ENCODE measurements at regions not wholly inside any gene's neighbourhood (a gene's known extent, or its start where the extent isn't known, plus 50 kb on each side); places are given as distances from the start of the nearest gene placed in this dataset.

DNA sequence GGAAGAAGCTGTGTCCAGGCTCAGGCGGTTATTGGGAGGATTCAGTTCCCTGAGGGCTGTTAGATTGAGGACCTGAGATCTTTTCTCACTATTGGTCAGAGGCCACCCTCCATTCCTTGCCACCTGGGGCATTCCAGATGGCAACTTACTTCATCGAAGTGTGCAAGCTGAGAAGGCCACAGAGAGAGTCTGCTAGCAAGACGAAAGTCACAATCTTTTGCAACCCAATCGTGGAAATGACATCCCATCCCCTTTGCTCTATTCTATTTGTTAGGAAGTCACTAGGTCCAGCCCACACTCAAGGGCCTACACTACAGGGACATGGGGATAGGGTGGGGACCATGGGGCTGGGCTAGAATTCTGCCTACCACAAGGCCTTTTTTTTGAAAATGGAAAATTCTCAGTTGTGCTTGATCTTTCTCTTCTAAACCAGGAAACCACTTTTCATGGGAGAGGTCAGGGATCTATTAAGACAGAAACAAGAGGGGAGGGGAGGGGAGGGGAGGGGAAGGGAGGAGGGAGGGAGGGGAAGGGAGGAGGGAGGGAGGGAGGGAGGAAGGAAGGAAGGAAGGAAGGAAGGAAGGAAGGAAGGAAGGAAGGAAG is 217.2 kb downstream of the BCAS1 start:
- ATAC-seq (ENCODE audit: low read depth) (no peak), DNase-seq (no peak)
- Histone ChIP-seq H3K9me3 (ENCODE audit: control insufficient read depth, insufficient read depth, low read length) (no peaks in the 10 kb centered on the region), H4K8ac (ENCODE audit: low read depth in 2 of 2, low read length in 2 of 2) (no peak overlapping the region), H3K4ac (ENCODE audit: low read depth, low read length) (no peak overlapping the region), H4K91ac (ENCODE audit: insufficient read depth, low read depth, low read length) (no peak overlapping the region), H4K5ac (ENCODE audit: low read depth, low read length) (no peak overlapping the region), H3K4me2 (ENCODE audit: low read depth, low read length) (no peak overlapping the region), H3K9ac (ENCODE audit: low read depth, low read length) (no peak overlapping the region), H3K18ac (ENCODE audit: low read depth, low read length) (no peak overlapping the region), H2AK9ac (replicated peaks; ENCODE audit: low read depth, low read length, poor library complexity) (no peak overlapping the region), H2BK15ac (ENCODE audit: low read depth, low read length) (no peak overlapping the region), H3K79me1 (ENCODE audit: low read depth in 1 of 2, low read length in 2 of 2) (no peaks in the 10 kb centered on the region), H3K56ac (ENCODE audit: extremely low read depth, insufficient read depth, low read length) (no peak overlapping the region), H3K27ac (ENCODE audit: insufficient read depth, low read length) (no peak overlapping the region), H2AFZ (replicated peaks; ENCODE audit: low read length, poor library complexity) (no peak overlapping the region), H4K20me1 (ENCODE audit: insufficient read depth, low read length) (no peaks in the 10 kb centered on the region), H2BK5ac (ENCODE audit: low read depth, low read length, poor library complexity, severe bottlenecking) (no peak overlapping the region), H2BK120ac (ENCODE audit: low read depth, low read length) (no peak overlapping the region), H2BK20ac (ENCODE audit: low read depth, low read length) (no peak overlapping the region), H3K4me1 (ENCODE audit: control insufficient read depth, insufficient read depth, low read length) (no peaks in the 10 kb centered on the region), H3K4me3 (ENCODE audit: insufficient read depth, low read depth, low read length) (no peak overlapping the region), H3K23ac (ENCODE audit: low read depth, low read length) (no peak overlapping the region), H2AK5ac (ENCODE audit: low read depth, low read length) (no peak overlapping the region), H3K27me3 (ENCODE audit: control insufficient read depth, insufficient read depth, low read length) (no peaks in the 10 kb centered on the region), H3K36me3 (ENCODE audit: control insufficient read depth, insufficient read depth, low read length) (no peaks in the 10 kb centered on the region), H3K14ac (replicated peaks; ENCODE audit: low read depth, low read length) (no peak overlapping the region), H3K9me1 (ENCODE audit: insufficient read depth, low read length) (no peaks in the 10 kb centered on the region; the same call in 1 of the 2 replicates)
- dilution Hi-C loops (cut with HindIII; ENCODE audit: low sequenced_read_pairs, unreplicated experiment) (no loop called here), intact Hi-C loops (cut with micrococcal nuclease) (no loop called here), in situ Hi-C loops (cut with MboI; ENCODE audit: low sequenced_read_pairs) (no loop called here)
- no TSS peak for BruUV-seq (replicated peaks)
- 100% methylated on average over 1 of the region's 4 CpGs; no CpG with 5 or more reads in 1 of the 2 experiments for WGBS, 2 experiments (ENCODE audit: extremely low coverage in 2 of 2, insufficient read length in 1 of 2)
- POLR2A ChIA-PET (ENCODE audit: unreplicated experiment) = no interaction called here
- TF ChIP-seq MAZ (IDR thresholded peaks at IDR 0.05; ENCODE audit: borderline replicate concordance, low read depth, low read length) (no peak), NFE2L2 (IDR thresholded peaks at IDR 0.05; ENCODE audit: low read depth, low read length) (no peak), MAFK (IDR thresholded peaks at IDR 0.05; ENCODE audit: low read depth, low read length) (no peak), CEBPB (IDR thresholded peaks at IDR 0.05; ENCODE audit: low read depth, low read length) (no peak), BHLHE40 (IDR thresholded peaks at IDR 0.05; ENCODE audit: low read depth, low read length) (no peak), RCOR1 (IDR thresholded peaks at IDR 0.05; ENCODE audit: insufficient replicate concordance, low read length) (no peak), CHD1 (IDR thresholded peaks at IDR 0.05; ENCODE audit: low read depth, low read length) (no peak), RFX5 (IDR thresholded peaks at IDR 0.05; ENCODE audit: low read depth, low read length) (no peak), RAD21 (IDR thresholded peaks at IDR 0.05; ENCODE audit: low read length) (no peak), MXI1 (IDR thresholded peaks at IDR 0.05; ENCODE audit: borderline replicate concordance, low read depth, low read length) (no peak)
- TF ChIP-seq, protein P1, sequence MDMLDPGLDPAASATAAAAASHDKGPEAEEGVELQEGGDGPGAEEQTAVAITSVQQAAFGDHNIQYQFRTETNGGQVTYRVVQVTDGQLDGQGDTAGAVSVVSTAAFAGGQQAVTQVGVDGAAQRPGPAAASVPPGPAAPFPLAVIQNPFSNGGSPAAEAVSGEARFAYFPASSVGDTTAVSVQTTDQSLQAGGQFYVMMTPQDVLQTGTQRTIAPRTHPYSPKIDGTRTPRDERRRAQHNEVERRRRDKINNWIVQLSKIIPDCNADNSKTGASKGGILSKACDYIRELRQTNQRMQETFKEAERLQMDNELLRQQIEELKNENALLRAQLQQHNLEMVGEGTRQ (IDR thresholded peaks at IDR 0.05; ENCODE audit: low read depth, low read length) = no peak
- TF ChIP-seq, protein P2, sequence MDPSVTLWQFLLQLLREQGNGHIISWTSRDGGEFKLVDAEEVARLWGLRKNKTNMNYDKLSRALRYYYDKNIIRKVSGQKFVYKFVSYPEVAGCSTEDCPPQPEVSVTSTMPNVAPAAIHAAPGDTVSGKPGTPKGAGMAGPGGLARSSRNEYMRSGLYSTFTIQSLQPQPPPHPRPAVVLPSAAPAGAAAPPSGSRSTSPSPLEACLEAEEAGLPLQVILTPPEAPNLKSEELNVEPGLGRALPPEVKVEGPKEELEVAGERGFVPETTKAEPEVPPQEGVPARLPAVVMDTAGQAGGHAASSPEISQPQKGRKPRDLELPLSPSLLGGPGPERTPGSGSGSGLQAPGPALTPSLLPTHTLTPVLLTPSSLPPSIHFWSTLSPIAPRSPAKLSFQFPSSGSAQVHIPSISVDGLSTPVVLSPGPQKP (IDR thresholded peaks at IDR 0.05; ENCODE audit: borderline replicate concordance, low read depth, low read length) = no peak
- CTCF ChIA-PET = no interaction called here

All from IMR-90 (cell line).